Smooth muscle cell (in vitro differentiated cells): ENCODE measurements at regions not wholly inside any gene's neighbourhood (a gene's known extent, or its start where the extent isn't known, plus 50 kb on each side); places are given as distances from the start of the nearest gene placed in this dataset. TPM values are rescaled to one million over a fixed set of nuclear protein-coding genes. Genes with fewer than 3 reads are reported as not detected.

ENCODE experiments used
- DNase-seq: peaks from one replicate; lab custom pipeline; 2025; ENCODE audit not compliant: unreplicated experiment; lab: John Stamatoyannopoulos, UW
- H2AFZ ChIP-seq: fragments of 200-600 bp; sonication (generic); 2 replicates; pipeline ENCODE4 v1.6.0; 2016; ENCODE audit warnings: antibody characterized with exemption, low read depth, mild to moderate bottlenecking
- H3F3A ChIP-seq: fragments of 200-600 bp; sonication (generic); 2 replicates; pipeline ENCODE4 v1.6.0; 2017; ENCODE audit warnings: antibody characterized with exemption, low read depth
- H3K27ac ChIP-seq: fragments of 200-600 bp; sonication (generic); 2 replicates; pipeline ENCODE4 v1.5.1; 2016; ENCODE audit warnings: low read depth, mild to moderate bottlenecking
- H3K27me3 ChIP-seq: fragments of 200-600 bp; sonication (generic); 2 replicates; pipeline ENCODE4 v1.6.1; 2016; ENCODE audit warnings: low read depth, mild to moderate bottlenecking
- H3K36me3 ChIP-seq: fragments of 200-600 bp; sonication (generic); 2 replicates; pipeline ENCODE4 v1.5.1; 2016; ENCODE audit warnings: low read depth
- H3K4me1 ChIP-seq: fragments of 200-600 bp; sonication (generic); 2 replicates; pipeline ENCODE4 v1.5.1; 2016; ENCODE audit warnings: low read depth
- H3K4me2 ChIP-seq: fragments of 200-600 bp; sonication (generic); 2 replicates; pipeline ENCODE4 v1.6.0; 2016; ENCODE audit warnings: mild to moderate bottlenecking
- H3K4me3 ChIP-seq: fragments of 200-600 bp; sonication (generic); 2 replicates; pipeline ENCODE4 v1.5.1; 2016; ENCODE audit warnings: mild to moderate bottlenecking
- H3K79me2 ChIP-seq: fragments of 200-600 bp; sonication (generic); 2 replicates; pipeline ENCODE4 v1.6.0; 2016; ENCODE audit warnings: low read depth, mild to moderate bottlenecking
- H3K9ac ChIP-seq: fragments of 200-600 bp; sonication (generic); 2 replicates; pipeline ENCODE4 v1.6.0; 2016; ENCODE audit warnings: low read depth
- H3K9me3 ChIP-seq: fragments of 200-600 bp; sonication (generic); replicated peaks from 2 replicates; pipeline ENCODE4 v1.5.1; 2016; ENCODE audit warnings: low read depth
- H4K20me1 ChIP-seq: fragments of 200-600 bp; sonication (generic); 2 replicates; pipeline ENCODE4 v1.6.0; 2016; ENCODE audit warnings: low read depth
- CTCF ChIP-seq: fragments of 200-600 bp; sonication (generic); IDR thresholded peaks from 2 replicates; pipeline ENCODE4 v1.5.1; 2017; ENCODE audit warnings: borderline replicate concordance, mild to moderate bottlenecking, antibody characterized with exemption; ENCODE audit not compliant: insufficient read depth, poor library complexity, severe bottlenecking
- whole genome bisulfite sequencing: methylation state at CpG from one replicate; pipeline ENCODE4 v1.1.7; 2016; ENCODE audit warnings: low lambda C conversion rate; 5-methylcytosine and 5-hydroxymethylcytosine counted together
- small RNA-seq: library from RNA; depleted of rRNA; stranded (forward); fragments of <200 nt; gene quantifications from one replicate; pipeline ENCODE3, GENCODE V24; 2014

- DNase-seq, result no peak
- no peak for TF ChIP-seq CTCF
- Histone ChIP-seq H3K4me3 (no peak overlapping the region), H2AFZ (peak overlapping the region; percentile 26), H3K27me3 (no peaks in the 10 kb centered on the region), H3K9ac (no peak overlapping the region), H4K20me1 (no peaks in the 10 kb centered on the region), H3K4me1 (peaks cover 15% of the 10 kb centered on the region), H3K4me2 (peak overlapping the region; percentile 51), H3K79me2 (no peaks in the 10 kb centered on the region), H3K36me3 (no peaks in the 10 kb centered on the region), H3F3A (peaks cover 16% of the 10 kb centered on the region), H3K9me3 (no peaks in the 10 kb centered on the region), H3K27ac (peak overlapping the region; percentile 94)
- WGBS, result 93% methylated on average over 1 of the region's 1 CpG
Measured at GRCh38 chr3:27536491-27536890, 52.3 kb upstream of the SLC4A7 start.

GRCh38 chr3:27535809-27536392 lies 51.7 kb upstream of the SLC4A7 start:
- H3K4me3 ChIP-seq, result no peak overlapping the region
- no peak for TF ChIP-seq CTCF
- H3K4me2 ChIP-seq, result peak overlapping the region; percentile 51
- H3K9ac ChIP-seq, result peak overlapping the region; percentile 65
- peak overlapping the region; percentile 94 for H3K27ac ChIP-seq
- H2AFZ ChIP-seq, result no peak overlapping the region
- no peaks in the 10 kb centered on the region for H3K27me3 ChIP-seq
- H3K4me1 ChIP-seq, result peaks cover 15% of the 10 kb centered on the region
- H3K36me3 ChIP-seq, result no peaks in the 10 kb centered on the region
- H3F3A ChIP-seq, result peaks cover 16% of the 10 kb centered on the region
- no peaks in the 10 kb centered on the region for H3K9me3 ChIP-seq
- H4K20me1 ChIP-seq, result no peaks in the 10 kb centered on the region
- WGBS, result 29% methylated on average over 2 of the region's 2 CpGs
- no peaks in the 10 kb centered on the region for H3K79me2 ChIP-seq
- no peak for DNase-seq

GRCh38 chr3:27533718-27534573 lies 49.8 kb upstream of the SLC4A7 start:
- Histone ChIP-seq H3K36me3 (no peaks in the 10 kb centered on the region), H3F3A (peaks cover 16% of the 10 kb centered on the region), H3K27ac (peak overlapping the region; percentile 98), H3K9ac (peak overlapping the region; percentile 79), H3K4me3 (peak overlapping the region; percentile 4), H4K20me1 (no peaks in the 10 kb centered on the region), H3K4me2 (peak overlapping the region; percentile 76), H3K79me2 (no peaks in the 10 kb centered on the region), H3K27me3 (no peaks in the 10 kb centered on the region), H2AFZ (peak overlapping the region; percentile 86), H3K9me3 (no peaks in the 10 kb centered on the region), H3K4me1 (peaks cover 15% of the 10 kb centered on the region)
- DNase-seq, result peak; percentile 26
- peak; percentile 56 for TF ChIP-seq CTCF
- 6% methylated on average over 10 of the region's 10 CpGs for WGBS

Small RNAs in the stretch of these regions (small RNA-seq; reads per million reads assigned to genes)
- gene AC098614.2, result not detected
- not detected for gene RF00019
